ENCODE measurements at regions not wholly inside any gene's neighbourhood (a gene's known extent, or its start where the extent isn't known, plus 50 kb on each side); places are given as distances from the start of the nearest gene placed in this dataset.

DNA sequence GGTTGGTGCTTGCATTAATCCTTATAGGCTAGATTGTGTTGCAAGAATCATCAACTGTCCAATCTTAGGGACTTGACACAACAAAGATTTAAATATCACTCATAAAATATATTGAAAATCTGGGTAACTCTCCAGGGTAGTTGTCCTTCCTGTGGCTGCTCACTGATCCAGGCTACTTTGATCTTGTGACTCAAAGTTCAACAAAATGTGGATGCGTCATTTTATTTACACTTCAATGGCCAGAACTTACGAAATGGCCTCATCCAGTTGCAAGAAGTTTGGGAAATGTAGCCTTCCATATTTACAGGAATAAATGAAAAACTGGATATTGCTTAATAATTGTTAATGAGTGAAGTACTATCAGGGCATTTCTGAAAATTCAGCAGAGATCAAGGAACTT lies 235.5 kb upstream of the ACTBL2 start:
- peak; percentile 64 to 83 for TF ChIP-seq RXRA (IDR thresholded peaks at IDR 0.05)
- TF ChIP-seq, protein P1, sequence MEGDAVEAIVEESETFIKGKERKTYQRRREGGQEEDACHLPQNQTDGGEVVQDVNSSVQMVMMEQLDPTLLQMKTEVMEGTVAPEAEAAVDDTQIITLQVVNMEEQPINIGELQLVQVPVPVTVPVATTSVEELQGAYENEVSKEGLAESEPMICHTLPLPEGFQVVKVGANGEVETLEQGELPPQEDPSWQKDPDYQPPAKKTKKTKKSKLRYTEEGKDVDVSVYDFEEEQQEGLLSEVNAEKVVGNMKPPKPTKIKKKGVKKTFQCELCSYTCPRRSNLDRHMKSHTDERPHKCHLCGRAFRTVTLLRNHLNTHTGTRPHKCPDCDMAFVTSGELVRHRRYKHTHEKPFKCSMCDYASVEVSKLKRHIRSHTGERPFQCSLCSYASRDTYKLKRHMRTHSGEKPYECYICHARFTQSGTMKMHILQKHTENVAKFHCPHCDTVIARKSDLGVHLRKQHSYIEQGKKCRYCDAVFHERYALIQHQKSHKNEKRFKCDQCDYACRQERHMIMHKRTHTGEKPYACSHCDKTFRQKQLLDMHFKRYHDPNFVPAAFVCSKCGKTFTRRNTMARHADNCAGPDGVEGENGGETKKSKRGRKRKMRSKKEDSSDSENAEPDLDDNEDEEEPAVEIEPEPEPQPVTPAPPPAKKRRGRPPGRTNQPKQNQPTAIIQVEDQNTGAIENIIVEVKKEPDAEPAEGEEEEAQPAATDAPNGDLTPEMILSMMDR (IDR thresholded peaks at IDR 0.05; ENCODE audit: low read depth, low read length, missing input control) = no peak
- TF ChIP-seq TAF1 (conservative IDR thresholded peaks at IDR 0.05) = no peak
- TF ChIP-seq, protein P2, sequence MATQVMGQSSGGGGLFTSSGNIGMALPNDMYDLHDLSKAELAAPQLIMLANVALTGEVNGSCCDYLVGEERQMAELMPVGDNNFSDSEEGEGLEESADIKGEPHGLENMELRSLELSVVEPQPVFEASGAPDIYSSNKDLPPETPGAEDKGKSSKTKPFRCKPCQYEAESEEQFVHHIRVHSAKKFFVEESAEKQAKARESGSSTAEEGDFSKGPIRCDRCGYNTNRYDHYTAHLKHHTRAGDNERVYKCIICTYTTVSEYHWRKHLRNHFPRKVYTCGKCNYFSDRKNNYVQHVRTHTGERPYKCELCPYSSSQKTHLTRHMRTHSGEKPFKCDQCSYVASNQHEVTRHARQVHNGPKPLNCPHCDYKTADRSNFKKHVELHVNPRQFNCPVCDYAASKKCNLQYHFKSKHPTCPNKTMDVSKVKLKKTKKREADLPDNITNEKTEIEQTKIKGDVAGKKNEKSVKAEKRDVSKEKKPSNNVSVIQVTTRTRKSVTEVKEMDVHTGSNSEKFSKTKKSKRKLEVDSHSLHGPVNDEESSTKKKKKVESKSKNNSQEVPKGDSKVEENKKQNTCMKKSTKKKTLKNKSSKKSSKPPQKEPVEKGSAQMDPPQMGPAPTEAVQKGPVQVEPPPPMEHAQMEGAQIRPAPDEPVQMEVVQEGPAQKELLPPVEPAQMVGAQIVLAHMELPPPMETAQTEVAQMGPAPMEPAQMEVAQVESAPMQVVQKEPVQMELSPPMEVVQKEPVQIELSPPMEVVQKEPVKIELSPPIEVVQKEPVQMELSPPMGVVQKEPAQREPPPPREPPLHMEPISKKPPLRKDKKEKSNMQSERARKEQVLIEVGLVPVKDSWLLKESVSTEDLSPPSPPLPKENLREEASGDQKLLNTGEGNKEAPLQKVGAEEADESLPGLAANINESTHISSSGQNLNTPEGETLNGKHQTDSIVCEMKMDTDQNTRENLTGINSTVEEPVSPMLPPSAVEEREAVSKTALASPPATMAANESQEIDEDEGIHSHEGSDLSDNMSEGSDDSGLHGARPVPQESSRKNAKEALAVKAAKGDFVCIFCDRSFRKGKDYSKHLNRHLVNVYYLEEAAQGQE (IDR thresholded peaks at IDR 0.05) = peak; percentile 86
- TF ChIP-seq SP1 (IDR thresholded peaks at IDR 0.05) = peak; percentile 86
- TF ChIP-seq, protein P3, sequence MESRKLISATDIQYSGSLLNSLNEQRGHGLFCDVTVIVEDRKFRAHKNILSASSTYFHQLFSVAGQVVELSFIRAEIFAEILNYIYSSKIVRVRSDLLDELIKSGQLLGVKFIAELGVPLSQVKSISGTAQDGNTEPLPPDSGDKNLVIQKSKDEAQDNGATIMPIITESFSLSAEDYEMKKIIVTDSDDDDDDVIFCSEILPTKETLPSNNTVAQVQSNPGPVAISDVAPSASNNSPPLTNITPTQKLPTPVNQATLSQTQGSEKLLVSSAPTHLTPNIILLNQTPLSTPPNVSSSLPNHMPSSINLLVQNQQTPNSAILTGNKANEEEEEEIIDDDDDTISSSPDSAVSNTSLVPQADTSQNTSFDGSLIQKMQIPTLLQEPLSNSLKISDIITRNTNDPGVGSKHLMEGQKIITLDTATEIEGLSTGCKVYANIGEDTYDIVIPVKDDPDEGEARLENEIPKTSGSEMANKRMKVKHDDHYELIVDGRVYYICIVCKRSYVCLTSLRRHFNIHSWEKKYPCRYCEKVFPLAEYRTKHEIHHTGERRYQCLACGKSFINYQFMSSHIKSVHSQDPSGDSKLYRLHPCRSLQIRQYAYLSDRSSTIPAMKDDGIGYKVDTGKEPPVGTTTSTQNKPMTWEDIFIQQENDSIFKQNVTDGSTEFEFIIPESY (IDR thresholded peaks at IDR 0.05) = peak; percentile 62
- TF ChIP-seq RAD21 (IDR thresholded peaks at IDR 0.05) = peak; percentile 52 to 55
- TF ChIP-seq, protein P4, sequence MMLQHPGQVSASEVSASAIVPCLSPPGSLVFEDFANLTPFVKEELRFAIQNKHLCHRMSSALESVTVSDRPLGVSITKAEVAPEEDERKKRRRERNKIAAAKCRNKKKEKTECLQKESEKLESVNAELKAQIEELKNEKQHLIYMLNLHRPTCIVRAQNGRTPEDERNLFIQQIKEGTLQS (IDR thresholded peaks at IDR 0.05) = peak; percentile 81
- TF ChIP-seq EGR1 (IDR thresholded peaks at IDR 0.05; ENCODE audit: low read depth in 2 of 2) = peak in 1 of 2 donors; percentile 51
- peak; percentile 69 for TF ChIP-seq FOXA1 (IDR thresholded peaks at IDR 0.05)
- TF ChIP-seq YY1 (IDR thresholded peaks at IDR 0.05) = peak; percentile 96
- TF ChIP-seq GABPA (IDR thresholded peaks at IDR 0.05 in 1 of 2, conservative IDR thresholded peaks at IDR 0.05 in 1 of 2) = peak in 1 of 2 donors; percentile 47

All from liver (tissue), 3 donors.